ENCODE measurements at regions not wholly inside any gene's neighbourhood (a gene's known extent, or its start where the extent isn't known, plus 50 kb on each side); places are given as distances from the start of the nearest gene placed in this dataset.

DNA sequence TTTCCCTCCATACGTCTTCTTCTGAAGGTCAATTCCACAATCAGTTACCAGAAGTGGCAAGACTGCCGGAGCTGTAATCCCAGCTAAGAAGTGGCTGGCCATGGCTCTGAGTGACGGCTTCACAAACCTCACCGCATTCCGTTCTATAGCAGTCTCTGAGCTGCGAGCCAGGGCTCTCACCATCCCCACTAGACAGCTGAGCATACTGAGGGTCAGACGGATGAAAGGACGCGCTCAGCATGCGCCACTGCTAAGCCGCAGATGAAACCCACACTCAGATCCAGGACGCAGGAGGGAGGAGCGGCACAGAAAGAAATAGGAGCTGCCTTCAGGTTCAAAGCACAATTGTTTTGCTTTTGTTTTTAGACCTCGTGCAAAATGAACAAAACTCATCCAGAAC lies 97.9 kb downstream of the ANKRD60 start:
- H3K27ac Mint-ChIP-seq: no peak overlapping the region
- DNase-seq: no peak
- peaks cover 39 to 80% of the 10 kb centered on the region in 2 donors for H3K27me3 Mint-ChIP-seq (ENCODE audit: low read depth in 2 of 2)
- TF ChIP-seq, protein P1, sequence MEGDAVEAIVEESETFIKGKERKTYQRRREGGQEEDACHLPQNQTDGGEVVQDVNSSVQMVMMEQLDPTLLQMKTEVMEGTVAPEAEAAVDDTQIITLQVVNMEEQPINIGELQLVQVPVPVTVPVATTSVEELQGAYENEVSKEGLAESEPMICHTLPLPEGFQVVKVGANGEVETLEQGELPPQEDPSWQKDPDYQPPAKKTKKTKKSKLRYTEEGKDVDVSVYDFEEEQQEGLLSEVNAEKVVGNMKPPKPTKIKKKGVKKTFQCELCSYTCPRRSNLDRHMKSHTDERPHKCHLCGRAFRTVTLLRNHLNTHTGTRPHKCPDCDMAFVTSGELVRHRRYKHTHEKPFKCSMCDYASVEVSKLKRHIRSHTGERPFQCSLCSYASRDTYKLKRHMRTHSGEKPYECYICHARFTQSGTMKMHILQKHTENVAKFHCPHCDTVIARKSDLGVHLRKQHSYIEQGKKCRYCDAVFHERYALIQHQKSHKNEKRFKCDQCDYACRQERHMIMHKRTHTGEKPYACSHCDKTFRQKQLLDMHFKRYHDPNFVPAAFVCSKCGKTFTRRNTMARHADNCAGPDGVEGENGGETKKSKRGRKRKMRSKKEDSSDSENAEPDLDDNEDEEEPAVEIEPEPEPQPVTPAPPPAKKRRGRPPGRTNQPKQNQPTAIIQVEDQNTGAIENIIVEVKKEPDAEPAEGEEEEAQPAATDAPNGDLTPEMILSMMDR (IDR thresholded peaks at IDR 0.05): no peak
- 80% methylated on average over 14 of the region's 14 CpGs for WGBS (ENCODE audit: insufficient coverage)
- Histone ChIP-seq H3K4me3 (ENCODE audit: low read length) (no peak overlapping the region), H3K9me3 (ENCODE audit: control insufficient read depth, insufficient read depth, low read length) (no peaks in the 10 kb centered on the region), H3K36me3 (ENCODE audit: control insufficient read depth, insufficient read depth, low read length) (no peaks in the 10 kb centered on the region), H3K27me3 (ENCODE audit: control insufficient read depth, insufficient read depth, low read length) (peaks cover 4% of the 10 kb centered on the region), H3K27ac (ENCODE audit: low read length) (no peak overlapping the region), H3K4me1 (ENCODE audit: control insufficient read depth, insufficient read depth, low read length) (no peaks in the 10 kb centered on the region)
- H3K4me3 Mint-ChIP-seq: no peak overlapping the region
- peaks cover 0 to 4% of the 10 kb centered on the region in 2 donors for H3K4me1 Mint-ChIP-seq
- no peaks in the 10 kb centered on the region for H3K36me3 Mint-ChIP-seq
- H3K9me3 Mint-ChIP-seq: no peaks in the 10 kb centered on the region
- intact Hi-C loops (cut with micrococcal nuclease): no loop called here
- no peak for ATAC-seq

DNA sequence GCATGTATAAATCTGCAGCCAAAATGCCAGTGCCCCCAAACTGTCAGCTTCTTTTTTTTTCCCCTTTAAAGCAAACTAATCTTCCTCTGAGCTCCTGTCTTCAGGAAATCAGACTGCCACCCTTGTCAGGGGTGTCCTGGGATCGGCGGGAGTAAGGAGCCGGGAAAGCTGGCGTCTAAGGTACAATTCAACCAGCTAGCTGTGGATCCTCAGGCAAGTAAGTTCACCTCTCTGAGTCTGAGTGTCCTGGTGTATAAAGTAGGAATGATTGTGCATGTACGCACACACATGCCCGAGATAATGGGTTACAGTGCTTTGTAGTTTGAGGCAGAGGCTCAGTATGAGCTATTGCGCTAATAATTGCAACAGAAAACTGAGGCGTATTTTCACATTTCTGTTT lies 98.3 kb downstream of the ANKRD60 start:
- no peaks in the 10 kb centered on the region for H3K4me1 ChIP-seq (ENCODE audit: control insufficient read depth, insufficient read depth, low read length)
- H3K36me3 ChIP-seq (ENCODE audit: control insufficient read depth, insufficient read depth, low read length): no peaks in the 10 kb centered on the region
- H3K36me3 Mint-ChIP-seq: no peaks in the 10 kb centered on the region
- H3K9me3 Mint-ChIP-seq: no peaks in the 10 kb centered on the region
- intact Hi-C loops (cut with micrococcal nuclease): no loop called here
- H3K4me1 Mint-ChIP-seq: peaks cover 0 to 4% of the 10 kb centered on the region in 2 donors
- peaks cover 36 to 77% of the 10 kb centered on the region in 2 donors for H3K27me3 Mint-ChIP-seq (ENCODE audit: low read depth in 2 of 2)
- no peak overlapping the region for H3K27ac Mint-ChIP-seq
- TF ChIP-seq, protein P1 (IDR thresholded peaks at IDR 0.05): no peak
- no peak overlapping the region for H3K27ac ChIP-seq (ENCODE audit: low read length)
- DNase-seq: no peak
- ATAC-seq: no peak
- no peaks in the 10 kb centered on the region for H3K9me3 ChIP-seq (ENCODE audit: control insufficient read depth, insufficient read depth, low read length)
- H3K4me3 Mint-ChIP-seq: no peak overlapping the region
- no peak overlapping the region for H3K4me3 ChIP-seq (ENCODE audit: low read length)
- WGBS (ENCODE audit: insufficient coverage): 85% methylated on average over 8 of the region's 8 CpGs
- peaks cover 2% of the 10 kb centered on the region for H3K27me3 ChIP-seq (ENCODE audit: control insufficient read depth, insufficient read depth, low read length)

DNA sequence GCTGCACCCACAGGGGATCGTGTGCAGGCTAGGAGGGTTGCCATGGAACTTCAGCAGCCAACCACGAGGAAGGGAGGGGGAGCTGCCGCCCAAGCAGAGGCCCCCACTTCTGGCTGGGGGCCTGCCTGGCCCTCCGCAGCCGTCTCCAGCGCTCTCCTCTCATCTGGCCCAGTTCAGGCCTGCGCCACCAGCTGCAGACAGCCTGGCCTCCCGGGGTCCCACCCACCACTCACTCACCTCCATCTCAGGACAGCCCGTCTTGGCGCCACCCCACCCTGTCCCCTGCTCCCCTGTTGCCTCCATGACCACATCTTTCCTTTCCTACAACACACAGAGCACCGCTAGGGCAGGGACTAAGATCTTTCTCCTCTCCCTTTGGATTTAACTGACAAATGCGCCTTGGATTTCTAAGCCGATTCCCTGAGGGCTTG lies 98.7 kb downstream of the ANKRD60 start:
- Histone ChIP-seq H3K4me1 (ENCODE audit: control insufficient read depth, insufficient read depth, low read length) (no peaks in the 10 kb centered on the region), H3K27me3 (ENCODE audit: control insufficient read depth, insufficient read depth, low read length) (peaks cover 2% of the 10 kb centered on the region), H3K4me3 (ENCODE audit: low read length) (no peak overlapping the region), H3K27ac (ENCODE audit: low read length) (no peak overlapping the region), H3K9me3 (ENCODE audit: control insufficient read depth, insufficient read depth, low read length) (no peaks in the 10 kb centered on the region), H3K36me3 (ENCODE audit: control insufficient read depth, insufficient read depth, low read length) (no peaks in the 10 kb centered on the region)
- H3K9me3 Mint-ChIP-seq: peaks cover 0 to 2% of the 10 kb centered on the region in 2 donors
- TF ChIP-seq, protein P1 (IDR thresholded peaks at IDR 0.05): no peak
- no peak overlapping the region for H3K4me3 Mint-ChIP-seq
- WGBS (ENCODE audit: insufficient coverage): 69% methylated on average over 13 of the region's 13 CpGs
- intact Hi-C loops (cut with micrococcal nuclease): no loop called here
- H3K27me3 Mint-ChIP-seq (ENCODE audit: low read depth in 2 of 2): peaks cover 33 to 77% of the 10 kb centered on the region in 2 donors
- H3K4me1 Mint-ChIP-seq: peaks cover 0 to 4% of the 10 kb centered on the region in 2 donors
- DNase-seq: no peak
- no peak for ATAC-seq
- no peaks in the 10 kb centered on the region for H3K36me3 Mint-ChIP-seq
- no peak overlapping the region for H3K27ac Mint-ChIP-seq

All from natural killer cell (primary cell).